Body of pancreas (tissue), 4 donors: ENCODE measurements at regions not wholly inside any gene's neighbourhood (a gene's known extent, or its start where the extent isn't known, plus 50 kb on each side); places are given as distances from the start of the nearest gene placed in this dataset.
"Not testable (repeated sequence)": the region's sequence is repeated elsewhere in the genome, so short reads cannot be mapped to it uniquely, and the experiment has no call there.

Experiments
- POLR2A ChIP-seq, 3 donors: fragments of 450-650 bp; IDR thresholded peaks; one replicate each; pipeline ENCODE4 v1.6.1; 2016; ENCODE audit warnings: antibody characterized with exemption in 3 of 3, mild to moderate bottlenecking in 2 of 3
- TF ChIP-seq, protein P1 (sequence below), 7 experiments: fragments of 450-650 bp in 4 of 7; fragments of 200-600 bp in 3 of 7; sonication (generic) in 3 of 7; IDR thresholded peaks; one replicate each; pipeline ENCODE4 v1.5.1; 2016 to 2019; ENCODE audit warnings: antibody characterized with exemption in 7 of 7

- TF ChIP-seq, protein P1, sequence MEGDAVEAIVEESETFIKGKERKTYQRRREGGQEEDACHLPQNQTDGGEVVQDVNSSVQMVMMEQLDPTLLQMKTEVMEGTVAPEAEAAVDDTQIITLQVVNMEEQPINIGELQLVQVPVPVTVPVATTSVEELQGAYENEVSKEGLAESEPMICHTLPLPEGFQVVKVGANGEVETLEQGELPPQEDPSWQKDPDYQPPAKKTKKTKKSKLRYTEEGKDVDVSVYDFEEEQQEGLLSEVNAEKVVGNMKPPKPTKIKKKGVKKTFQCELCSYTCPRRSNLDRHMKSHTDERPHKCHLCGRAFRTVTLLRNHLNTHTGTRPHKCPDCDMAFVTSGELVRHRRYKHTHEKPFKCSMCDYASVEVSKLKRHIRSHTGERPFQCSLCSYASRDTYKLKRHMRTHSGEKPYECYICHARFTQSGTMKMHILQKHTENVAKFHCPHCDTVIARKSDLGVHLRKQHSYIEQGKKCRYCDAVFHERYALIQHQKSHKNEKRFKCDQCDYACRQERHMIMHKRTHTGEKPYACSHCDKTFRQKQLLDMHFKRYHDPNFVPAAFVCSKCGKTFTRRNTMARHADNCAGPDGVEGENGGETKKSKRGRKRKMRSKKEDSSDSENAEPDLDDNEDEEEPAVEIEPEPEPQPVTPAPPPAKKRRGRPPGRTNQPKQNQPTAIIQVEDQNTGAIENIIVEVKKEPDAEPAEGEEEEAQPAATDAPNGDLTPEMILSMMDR (IDR thresholded peaks at IDR 0.05), result not testable (repeated sequence)
- not testable (repeated sequence) for TF ChIP-seq POLR2A (IDR thresholded peaks at IDR 0.05)
Measured at GRCh38 chr5:7289634-7290033, 106.3 kb upstream of the ADCY2 start.
